GM23248 (cell line): ENCODE measurements at regions not wholly inside any gene's neighbourhood (a gene's known extent, or its start where the extent isn't known, plus 50 kb on each side); places are given as distances from the start of the nearest gene placed in this dataset.

ENCODE experiments used
- DNase-seq: peaks from one replicate; pipeline ENCODE4 v3.0.0-alpha.2; 2015
- H2AFZ ChIP-seq: fragments of 200-600 bp; sonication (generic); 2 replicates; pipeline ENCODE4 v1.6.1; 2016; ENCODE audit warnings: antibody characterized with exemption
- H3F3A ChIP-seq: fragments of 200-600 bp; sonication (generic); 2 replicates; pipeline ENCODE4 v1.6.1; 2016; ENCODE audit warnings: mild to moderate bottlenecking, antibody characterized with exemption, mixed run types; ENCODE audit not compliant: insufficient read depth
- H3K27ac ChIP-seq: fragments of 200-600 bp; sonication (generic); 2 replicates; pipeline ENCODE4 v1.5.1; 2016; ENCODE audit warnings: mild to moderate bottlenecking
- H3K27me3 ChIP-seq: fragments of 200-600 bp; sonication (generic); replicated peaks from 2 replicates; pipeline ENCODE4 v1.6.1; 2016; ENCODE audit warnings: mild to moderate bottlenecking; ENCODE audit not compliant: insufficient read depth
- H3K36me3 ChIP-seq: fragments of 200-600 bp; sonication (generic); 2 replicates; pipeline ENCODE4 v1.6.1; 2016; ENCODE audit warnings: low read depth, mild to moderate bottlenecking
- H3K4me1 ChIP-seq: fragments of 200-600 bp; sonication (generic); 2 replicates; pipeline ENCODE4 v1.6.1; 2016; ENCODE audit warnings: mild to moderate bottlenecking; ENCODE audit not compliant: insufficient read depth
- H3K4me2 ChIP-seq: fragments of 200-600 bp; sonication (generic); one replicate; pipeline ENCODE4 v1.6.1; 2016; ENCODE audit warnings: mild to moderate bottlenecking; ENCODE audit not compliant: unreplicated experiment
- H3K4me3 ChIP-seq: fragments of 200-600 bp; sonication (generic); 2 replicates; pipeline ENCODE4 v1.5.1; 2016; ENCODE audit warnings: mild to moderate bottlenecking
- H3K79me2 ChIP-seq: fragments of 200-600 bp; sonication (generic); 2 replicates; pipeline ENCODE4 v1.6.1; 2016; ENCODE audit warnings: mild to moderate bottlenecking; ENCODE audit not compliant: insufficient read depth
- H3K9ac ChIP-seq: fragments of 200-600 bp; sonication (generic); 2 replicates; pipeline ENCODE4 v1.6.1; 2016; ENCODE audit warnings: mild to moderate bottlenecking
- H3K9me2 ChIP-seq: fragments of 200-600 bp; sonication (generic); 2 replicates; pipeline ENCODE4 v1.6.1; 2016; ENCODE audit warnings: mixed run types, mild to moderate bottlenecking, moderate library complexity; ENCODE audit not compliant: insufficient read depth
- H3K9me3 ChIP-seq: fragments of 200-600 bp; sonication (generic); one replicate; pipeline ENCODE4 v1.6.1; 2017; ENCODE audit warnings: low read depth
- H4K20me1 ChIP-seq: fragments of 200-600 bp; sonication (generic); 2 replicates; pipeline ENCODE4 v1.6.0; 2016; ENCODE audit not compliant: insufficient read depth
- EZH2 ChIP-seq: fragments of 200-600 bp; sonication (generic); IDR thresholded peaks from 2 replicates; pipeline ENCODE4 v1.6.1; 2018; ENCODE audit warnings: antibody characterized with exemption, mild to moderate bottlenecking; ENCODE audit not compliant: insufficient read depth, poor library complexity, severe bottlenecking
- EZH2phosphoT487 ChIP-seq: fragments of 200-600 bp; sonication (generic); IDR thresholded peaks from 2 replicates; pipeline ENCODE4 v1.6.1; 2018; ENCODE audit warnings: antibody characterized with exemption, moderate library complexity, mild to moderate bottlenecking, low read depth; ENCODE audit not compliant: insufficient read depth
- WGBS, 2 experiments: methylation state at CpG; one replicate each; pipeline ENCODE4 v1.1.6; 2015 to 2017; ENCODE audit warnings: low lambda C conversion rate in 2 of 2, low coverage in 1 of 2; ENCODE audit errors: missing lambda C conversion rate in 2 of 2; 5-methylcytosine and 5-hydroxymethylcytosine counted together
- in situ Hi-C: fragments of 300-500 bp; cut with MboI; formaldehyde crosslinking; loops from 2 replicates; pipeline ENCODE4 v1.15.0; 2020

GRCh38 chr2:16851126-16851525 is 185.5 kb upstream of the CYRIA start:
- Histone ChIP-seq H3K9me3 (no peaks in the 10 kb centered on the region), H2AFZ (no peak overlapping the region), H3K9ac (no peak overlapping the region), H3K4me1 (no peaks in the 10 kb centered on the region), H3K36me3 (no peaks in the 10 kb centered on the region), H3K9me2 (no peaks in the 10 kb centered on the region), H3K27ac (no peak overlapping the region), H3F3A (no peaks in the 10 kb centered on the region), H3K27me3 (no peaks in the 10 kb centered on the region), H4K20me1 (no peaks in the 10 kb centered on the region), H3K79me2 (no peaks in the 10 kb centered on the region), H3K4me3 (no peak overlapping the region), H3K4me2 (no peak overlapping the region)
- TF ChIP-seq EZH2phosphoT487 (no peak), EZH2 (no peak)
- in situ Hi-C loops: no loop called here
- DNase-seq: no peak

- no peaks in the 10 kb centered on the region for H3K9me2 ChIP-seq
- H3K4me2 ChIP-seq: no peak overlapping the region
- H3K9me3 ChIP-seq: no peaks in the 10 kb centered on the region
- 25 to 28% methylated on average over 9 of the region's 9 CpGs for WGBS, 2 experiments
- H3K27ac ChIP-seq: no peak overlapping the region
- no peaks in the 10 kb centered on the region for H3F3A ChIP-seq
- DNase-seq: no peak
- no peaks in the 10 kb centered on the region for H3K79me2 ChIP-seq
- in situ Hi-C loops: no loop called here
- no peak overlapping the region for H3K9ac ChIP-seq
- no peaks in the 10 kb centered on the region for H3K36me3 ChIP-seq
- H3K4me3 ChIP-seq: no peak overlapping the region
- no peaks in the 10 kb centered on the region for H3K4me1 ChIP-seq
- H3K27me3 ChIP-seq: no peaks in the 10 kb centered on the region
- no peak overlapping the region for H2AFZ ChIP-seq
- TF ChIP-seq EZH2phosphoT487: no peak
- no peak for TF ChIP-seq EZH2
- H4K20me1 ChIP-seq: no peaks in the 10 kb centered on the region
Measured at GRCh38 chr2:16840496-16841172, 175.0 kb upstream of the CYRIA start.

- no peak overlapping the region for H3K4me2 ChIP-seq
- no peak overlapping the region for H2AFZ ChIP-seq
- H3K4me3 ChIP-seq: no peak overlapping the region
- no peaks in the 10 kb centered on the region for H3K4me1 ChIP-seq
- H3K79me2 ChIP-seq: no peaks in the 10 kb centered on the region
- H3K27me3 ChIP-seq: no peaks in the 10 kb centered on the region
- in situ Hi-C loops: no loop called here
- H3K36me3 ChIP-seq: no peaks in the 10 kb centered on the region
- H3K9me3 ChIP-seq: no peaks in the 10 kb centered on the region
- no peak for TF ChIP-seq EZH2phosphoT487
- no peak for TF ChIP-seq EZH2
- no peaks in the 10 kb centered on the region for H3F3A ChIP-seq
- no peaks in the 10 kb centered on the region for H4K20me1 ChIP-seq
- H3K27ac ChIP-seq: no peak overlapping the region
- H3K9me2 ChIP-seq: no peaks in the 10 kb centered on the region
- no peak overlapping the region for H3K9ac ChIP-seq
- no peak for DNase-seq
Measured at GRCh38 chr2:16832910-16833309, 167.3 kb upstream of the CYRIA start.

GRCh38 chr2:16828828-16829160 is 163.2 kb upstream of the CYRIA start:
- H3K9me2 ChIP-seq: no peaks in the 10 kb centered on the region
- 0 to 3% methylated on average over 3 of the region's 3 CpGs for WGBS, 2 experiments
- in situ Hi-C loops: no loop called here
- no peaks in the 10 kb centered on the region for H3K9me3 ChIP-seq
- H3K27ac ChIP-seq: no peak overlapping the region
- no peak overlapping the region for H2AFZ ChIP-seq
- DNase-seq: no peak
- H3K9ac ChIP-seq: no peak overlapping the region
- H3F3A ChIP-seq: no peaks in the 10 kb centered on the region
- no peaks in the 10 kb centered on the region for H3K36me3 ChIP-seq
- H3K79me2 ChIP-seq: no peaks in the 10 kb centered on the region
- H3K4me1 ChIP-seq: no peaks in the 10 kb centered on the region
- H4K20me1 ChIP-seq: no peaks in the 10 kb centered on the region
- no peak overlapping the region for H3K4me2 ChIP-seq
- H3K4me3 ChIP-seq: no peak overlapping the region
- TF ChIP-seq EZH2: no peak
- no peak for TF ChIP-seq EZH2phosphoT487
- no peaks in the 10 kb centered on the region for H3K27me3 ChIP-seq

GRCh38 chr2:16828044-16828827 is 162.6 kb upstream of the CYRIA start:
- in situ Hi-C loops: no loop called here
- H3K4me2 ChIP-seq: no peak overlapping the region
- no peaks in the 10 kb centered on the region for H4K20me1 ChIP-seq
- no peak overlapping the region for H3K27ac ChIP-seq
- H3K36me3 ChIP-seq: no peaks in the 10 kb centered on the region
- no peaks in the 10 kb centered on the region for H3K79me2 ChIP-seq
- 9 to 12% methylated on average over 7 of the region's 7 CpGs for WGBS, 2 experiments
- no peak for DNase-seq
- H3K9ac ChIP-seq: no peak overlapping the region
- H3K4me1 ChIP-seq: no peaks in the 10 kb centered on the region
- H3F3A ChIP-seq: no peaks in the 10 kb centered on the region
- H3K9me2 ChIP-seq: no peaks in the 10 kb centered on the region
- no peak overlapping the region for H2AFZ ChIP-seq
- no peaks in the 10 kb centered on the region for H3K27me3 ChIP-seq
- no peak for TF ChIP-seq EZH2
- no peak for TF ChIP-seq EZH2phosphoT487
- no peak overlapping the region for H3K4me3 ChIP-seq
- no peaks in the 10 kb centered on the region for H3K9me3 ChIP-seq
